ENCODE measurements at regions not wholly inside any gene's neighbourhood (a gene's known extent, or its start where the extent isn't known, plus 50 kb on each side); places are given as distances from the start of the nearest gene placed in this dataset.
"Not testable (repeated sequence)": the region's sequence is repeated elsewhere in the genome, so short reads cannot be mapped to it uniquely, and the experiment has no call there.

DNA sequence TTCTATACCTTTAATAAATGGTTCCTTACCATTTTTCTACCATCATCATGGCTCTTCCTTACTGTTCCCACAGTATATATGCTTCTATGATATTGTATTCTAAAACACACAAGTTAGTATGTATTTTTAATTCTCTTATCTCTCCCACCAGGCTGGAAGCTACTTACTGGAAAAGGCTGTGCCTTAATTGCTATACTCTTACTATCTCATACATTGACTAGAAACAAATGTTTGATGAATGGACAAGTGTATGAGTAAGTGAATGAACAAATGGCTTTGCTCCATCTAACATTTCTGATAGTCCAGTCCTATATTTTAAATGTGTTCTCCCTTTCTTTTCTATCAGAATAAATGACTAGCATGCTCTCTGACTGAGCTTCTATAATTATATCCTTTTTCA lies 320.8 kb upstream of the RASGEF1B start:
- DNase-seq (ENCODE audit: low read depth in 4 of 4, low spot score in 3 of 4): no peak

- no peak for DNase-seq (ENCODE audit: low read depth in 4 of 4, low spot score in 3 of 4)
These were observed 318.8 kb upstream of the RASGEF1B start for GRCh38 chr4:81790477-81790876.

GRCh38 chr4:81789741-81790399 lies 318.2 kb upstream of the RASGEF1B start:
- DNase-seq (ENCODE audit: low read depth in 4 of 4, low spot score in 3 of 4): no peak

GRCh38 chr4:81789158-81789557 lies 317.5 kb upstream of the RASGEF1B start:
- no peak for DNase-seq (ENCODE audit: low read depth in 4 of 4, low spot score in 3 of 4)

DNA sequence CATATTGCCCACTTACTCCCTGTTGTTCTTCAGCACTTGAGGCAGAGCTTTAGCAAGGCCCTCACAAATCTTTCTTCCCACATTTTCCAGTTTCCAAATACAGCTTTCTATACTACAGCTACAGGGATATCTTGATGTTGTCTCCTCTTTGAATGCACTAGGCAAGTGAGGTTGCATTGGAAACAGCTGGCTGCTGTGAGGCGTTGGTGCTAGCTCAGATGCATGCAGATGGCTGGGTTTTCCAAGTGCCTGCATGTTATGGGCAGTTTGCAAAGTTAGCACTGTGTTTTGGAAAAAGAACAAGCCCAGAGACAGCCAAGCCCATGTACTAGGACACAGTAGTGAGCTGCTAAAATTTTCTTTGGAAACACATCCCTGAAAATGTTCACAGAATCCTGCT lies 315.1 kb upstream of the RASGEF1B start:
- no peak for DNase-seq (ENCODE audit: low read depth in 4 of 4, low spot score in 3 of 4)

DNA sequence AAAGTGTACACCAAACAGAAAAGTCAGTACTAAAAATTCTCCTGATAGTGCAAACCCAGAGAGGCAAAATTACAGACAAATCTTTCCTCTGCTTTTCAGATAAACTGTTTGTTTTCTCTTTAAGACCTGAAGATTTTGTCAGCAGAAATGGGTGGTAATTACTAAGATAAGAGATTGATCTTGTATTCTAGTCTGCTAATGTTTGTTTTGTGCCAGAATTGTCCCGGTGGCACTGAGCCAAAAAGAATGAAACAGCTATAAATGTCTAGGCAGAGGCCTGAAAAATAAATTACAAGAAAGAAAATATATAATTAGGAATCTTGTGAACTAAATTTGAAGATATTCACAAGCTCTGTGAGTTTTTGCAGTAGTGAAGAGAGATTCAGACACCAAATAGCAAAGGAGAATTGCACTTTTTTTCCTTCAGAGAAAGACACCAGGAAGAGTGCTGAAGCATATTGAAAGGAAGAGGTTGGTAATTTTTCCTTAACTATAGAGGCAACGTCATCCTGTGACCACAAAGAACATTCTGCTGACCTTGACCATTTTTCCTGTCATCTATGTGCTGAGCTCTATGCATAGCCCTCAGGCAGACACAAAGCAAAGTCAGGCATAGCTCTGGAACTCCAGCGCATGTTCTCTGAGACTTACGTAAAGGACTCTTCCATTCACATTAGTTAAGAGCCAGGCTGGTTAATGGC lies 314.5 kb upstream of the RASGEF1B start:
- DNase-seq (ENCODE audit: low read depth in 4 of 4, low spot score in 3 of 4): no peak

GRCh38 chr4:81785338-81785737 lies 313.6 kb upstream of the RASGEF1B start:
- DNase-seq (ENCODE audit: low read depth in 4 of 4, low spot score in 3 of 4): no peak

GRCh38 chr4:81783558-81783957 lies 311.9 kb upstream of the RASGEF1B start:
- DNase-seq (ENCODE audit: low read depth in 4 of 4, low spot score in 3 of 4): no peak

GRCh38 chr4:81781799-81782198 lies 310.1 kb upstream of the RASGEF1B start:
- DNase-seq (ENCODE audit: low read depth in 4 of 4, low spot score in 3 of 4): no peak

- not testable (repeated sequence) for DNase-seq (ENCODE audit: low read depth in 4 of 4, low spot score in 3 of 4)
These were observed 306.0 kb upstream of the RASGEF1B start for GRCh38 chr4:81777718-81778117.

DNA sequence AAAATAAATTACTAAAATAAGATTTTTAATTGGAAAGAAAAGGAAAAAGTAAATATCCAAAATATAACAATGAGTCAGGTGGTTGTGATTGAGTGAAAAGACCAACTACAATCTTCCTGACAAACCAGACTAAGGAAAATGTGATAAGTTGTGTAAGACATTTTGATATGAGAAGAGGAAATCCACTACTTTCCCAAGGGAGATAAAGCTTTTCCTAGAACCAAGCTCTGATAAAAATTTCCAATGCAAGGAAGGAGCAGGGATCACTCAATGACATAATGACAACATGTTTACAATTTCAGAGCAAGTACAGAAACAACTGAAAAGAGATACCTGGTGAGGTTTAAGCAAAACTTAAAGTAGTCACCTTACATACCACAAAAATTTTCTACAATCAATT lies 305.1 kb upstream of the RASGEF1B start:
- no peak for DNase-seq (ENCODE audit: low read depth in 4 of 4, low spot score in 3 of 4)

- no peak for DNase-seq (ENCODE audit: low read depth in 4 of 4, low spot score in 3 of 4)
These were observed 301.9 kb upstream of the RASGEF1B start for GRCh38 chr4:81773557-81773956.

- DNase-seq (ENCODE audit: low read depth in 4 of 4, low spot score in 3 of 4): no peak
These were observed 300.0 kb upstream of the RASGEF1B start for GRCh38 chr4:81771721-81772120.

DNA sequence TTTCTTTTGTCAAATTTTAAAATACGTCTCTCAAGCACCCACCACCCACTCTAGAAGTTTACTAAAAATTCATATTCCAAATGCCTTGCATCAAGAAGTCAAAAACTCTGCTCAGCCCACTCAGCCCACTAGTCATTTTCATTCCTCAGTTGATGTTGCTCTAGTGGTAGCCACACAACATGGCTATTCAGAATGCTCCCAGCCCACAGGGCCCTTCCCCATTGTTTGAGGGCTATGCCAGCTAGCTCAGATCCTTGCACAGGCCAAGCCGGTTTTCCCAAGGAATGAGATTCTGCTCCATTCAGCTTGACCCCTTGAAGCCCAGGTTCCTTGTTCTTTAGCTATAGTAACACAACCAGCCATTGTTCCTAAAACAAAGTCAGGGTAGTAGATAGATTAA lies 297.5 kb upstream of the RASGEF1B start:
- DNase-seq (ENCODE audit: low read depth in 4 of 4, low spot score in 3 of 4): no peak

DNA sequence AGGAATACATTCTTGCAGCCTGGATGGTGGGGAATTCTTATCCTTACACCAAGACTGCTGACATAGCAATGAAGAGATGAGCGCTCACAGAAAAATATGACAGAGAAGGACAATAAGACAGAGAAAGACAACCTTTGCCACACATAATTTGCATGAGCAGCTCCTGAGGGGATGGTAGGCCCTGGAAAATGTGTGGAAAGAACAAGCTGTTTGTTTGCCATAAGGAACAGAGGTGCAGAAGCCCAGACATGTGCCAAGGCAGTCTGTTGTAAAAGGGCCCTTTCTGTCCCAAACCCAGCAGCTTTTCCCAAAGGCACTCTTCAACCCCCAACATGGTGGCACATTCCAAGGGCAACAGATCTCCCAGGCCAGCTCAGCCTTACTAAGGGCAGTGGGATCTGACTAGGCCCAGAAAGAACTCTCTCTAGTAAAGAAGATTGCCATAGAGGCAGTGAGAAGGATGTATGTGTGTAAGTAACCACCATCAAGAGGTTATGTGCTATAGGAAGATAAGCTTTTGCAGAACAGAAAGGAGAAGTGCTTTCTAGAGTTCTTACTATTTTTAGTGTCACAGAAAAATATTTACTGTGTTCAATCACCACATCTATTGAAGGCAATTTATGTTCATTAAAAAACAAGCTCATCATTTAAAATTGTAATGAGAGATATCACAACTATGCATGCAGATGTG lies 287.0 kb upstream of the RASGEF1B start:
- DNase-seq (ENCODE audit: low read depth in 4 of 4, low spot score in 3 of 4): no peak

DNA sequence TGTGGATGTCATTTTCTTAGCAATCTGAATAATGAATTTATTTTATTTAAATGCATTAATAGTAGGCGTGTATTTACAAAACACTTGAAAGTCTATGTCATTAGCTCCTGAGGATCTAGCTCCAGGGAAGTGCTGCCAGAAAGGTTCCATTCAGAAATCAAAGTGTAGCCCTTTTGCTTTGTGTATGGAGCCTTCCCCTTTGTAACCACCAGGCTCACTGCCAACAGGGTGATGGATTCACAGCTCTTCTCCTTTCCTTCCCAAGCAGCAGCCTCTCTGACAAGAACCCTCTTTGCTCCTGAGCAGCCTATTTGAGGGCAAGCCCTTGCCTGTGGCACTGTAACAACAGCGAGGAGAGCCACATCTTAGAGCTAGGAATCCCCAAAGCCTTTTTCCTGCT lies 286.0 kb upstream of the RASGEF1B start:
- no peak for DNase-seq (ENCODE audit: low read depth in 4 of 4, low spot score in 3 of 4)

DNA sequence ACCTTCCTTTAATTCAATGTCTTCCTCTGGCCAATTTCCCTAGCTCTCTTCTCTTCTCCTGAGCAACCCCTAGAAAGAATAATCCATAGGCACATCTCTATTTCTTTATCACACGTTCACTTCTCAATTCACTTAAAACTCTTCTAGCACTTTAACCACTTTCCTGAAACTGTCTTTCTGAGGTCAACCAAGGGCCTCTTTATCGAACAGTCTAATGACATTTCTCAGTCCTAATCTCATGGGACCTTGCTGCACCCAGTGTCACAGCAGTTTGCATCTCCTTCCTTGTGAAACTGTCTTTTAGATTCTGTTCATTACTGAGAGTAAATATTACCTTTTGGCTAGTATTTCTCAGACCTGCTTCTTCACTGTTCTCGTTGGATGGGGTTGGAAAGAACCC lies 285.3 kb upstream of the RASGEF1B start:
- no peak for DNase-seq (ENCODE audit: low read depth in 4 of 4, low spot score in 3 of 4)

DNA sequence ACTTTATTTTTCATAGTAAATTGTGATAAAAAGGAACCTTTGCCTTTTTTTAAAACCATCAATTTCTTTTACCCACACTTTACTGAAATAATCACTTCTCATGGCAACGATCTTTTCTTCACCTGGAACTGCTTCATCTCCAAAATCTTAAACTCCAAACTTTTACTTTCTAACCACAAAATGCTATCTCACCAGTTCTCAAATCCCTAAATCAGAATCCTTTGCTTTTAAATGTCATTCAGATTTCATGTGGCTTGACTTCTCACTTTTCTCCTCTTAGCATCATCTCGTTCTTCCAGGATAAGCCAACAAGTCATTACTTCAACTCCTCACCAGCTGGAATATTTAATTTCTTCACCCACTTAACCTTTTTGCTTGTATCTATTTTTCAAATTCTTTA lies 284.3 kb upstream of the RASGEF1B start:
- DNase-seq (ENCODE audit: low read depth in 4 of 4, low spot score in 3 of 4): no peak

GRCh38 chr4:81754169-81754568 lies 282.5 kb upstream of the RASGEF1B start:
- DNase-seq (ENCODE audit: low read depth in 4 of 4, low spot score in 3 of 4): no peak

DNA sequence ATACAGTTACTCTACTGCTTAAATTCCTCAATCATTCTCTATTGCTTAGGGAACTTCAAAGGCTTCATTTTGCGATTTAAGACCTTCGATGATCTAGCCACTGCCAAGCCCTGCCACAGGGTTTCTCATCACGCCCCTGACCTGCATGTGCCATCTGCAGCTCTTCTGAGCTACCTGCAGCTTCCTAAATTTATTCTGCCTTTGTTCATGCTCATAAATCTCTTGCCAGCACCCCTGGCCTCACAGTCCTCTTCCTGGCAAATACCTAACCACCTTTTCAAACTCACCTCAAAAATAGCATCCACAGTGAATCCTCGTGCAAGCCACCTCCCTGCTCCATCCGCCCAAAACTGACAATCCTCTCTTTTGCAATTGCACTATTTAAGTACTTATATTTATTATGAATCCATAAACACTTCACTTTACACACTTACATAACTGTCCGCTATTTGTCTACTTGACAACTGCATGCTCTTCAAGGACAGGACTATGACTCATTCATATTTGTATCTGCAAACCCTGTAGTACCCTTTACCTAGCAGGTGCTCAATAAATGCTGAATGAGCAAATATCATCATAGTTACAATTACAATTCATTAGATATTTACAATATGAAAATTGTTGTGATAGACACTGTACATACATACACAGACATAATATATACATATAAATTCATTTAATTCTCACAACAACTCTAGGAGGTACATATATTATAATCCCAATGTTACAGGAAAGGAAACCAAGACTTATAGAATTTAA lies 280.0 kb upstream of the RASGEF1B start:
- no peak for DNase-seq (ENCODE audit: low read depth in 4 of 4, low spot score in 3 of 4)

DNA sequence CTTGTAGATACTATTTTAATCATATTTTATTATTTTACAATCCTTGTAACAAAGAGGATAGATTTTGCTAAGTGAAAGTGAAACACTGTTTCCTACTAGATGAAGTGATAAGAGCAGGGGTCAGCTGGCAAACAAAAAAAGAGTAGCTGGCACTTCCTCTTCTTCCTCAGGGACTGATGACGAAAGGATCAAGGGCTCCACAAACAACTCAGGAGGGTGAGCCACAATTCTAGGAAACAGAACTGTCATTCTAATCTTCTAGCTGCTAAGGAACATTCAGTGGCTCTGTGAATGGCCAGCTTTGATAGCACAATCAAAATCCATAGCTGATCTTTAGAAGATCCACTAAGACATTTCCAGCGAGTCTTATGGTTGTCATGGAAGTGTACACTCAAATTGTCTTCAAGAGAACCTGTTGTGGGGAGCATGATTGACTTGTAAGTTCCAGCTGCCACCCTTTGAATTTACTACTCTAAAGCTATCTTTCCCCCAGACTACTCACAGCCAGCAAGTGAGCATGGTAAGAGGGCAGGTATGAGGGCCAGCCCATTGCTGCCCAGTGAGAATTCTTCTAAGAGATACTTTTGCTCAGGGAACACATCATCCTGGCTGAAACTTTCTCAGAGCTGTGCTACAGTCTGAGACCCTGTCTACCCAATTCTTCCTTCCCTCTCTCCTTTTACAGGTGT lies 275.7 kb upstream of the RASGEF1B start:
- no peak for DNase-seq (ENCODE audit: low read depth in 4 of 4, low spot score in 3 of 4)

Measured in left renal pelvis (tissue), 4 donors.